ENCODE measurements at regions not wholly inside any gene's neighbourhood (a gene's known extent, or its start where the extent isn't known, plus 50 kb on each side); places are given as distances from the start of the nearest gene placed in this dataset.

GRCh38 chr12:94760786-94761185, 110.4 kb upstream of the TMCC3 start:
- H3K4me3 ChIP-seq (ENCODE audit: low read depth, low read length), result no peak overlapping the region

- H3K4me3 ChIP-seq (ENCODE audit: low read depth, low read length), result no peak overlapping the region
These were observed 106.4 kb upstream of the TMCC3 start for GRCh38 chr12:94756789-94757188.

- H3K4me3 ChIP-seq (ENCODE audit: low read depth, low read length), result no peak overlapping the region
These were observed 105.2 kb upstream of the TMCC3 start for GRCh38 chr12:94755598-94755997.

- H3K4me3 ChIP-seq (ENCODE audit: low read depth, low read length), result no peak overlapping the region
These were observed 104.3 kb upstream of the TMCC3 start for GRCh38 chr12:94754653-94755052.

- H3K4me3 ChIP-seq (ENCODE audit: low read depth, low read length), result no peak overlapping the region
These were observed 102.8 kb upstream of the TMCC3 start for GRCh38 chr12:94753036-94753679.

- H3K4me3 ChIP-seq (ENCODE audit: low read depth, low read length), result no peak overlapping the region
These were observed 100.5 kb upstream of the TMCC3 start for GRCh38 chr12:94750864-94751263.

- no peak overlapping the region for H3K4me3 ChIP-seq (ENCODE audit: low read depth, low read length)
These were observed 99.5 kb upstream of the TMCC3 start for GRCh38 chr12:94749890-94750289.

- no peak overlapping the region for H3K4me3 ChIP-seq (ENCODE audit: low read depth, low read length)
These were observed 99.1 kb upstream of the TMCC3 start for GRCh38 chr12:94749455-94749854.

- H3K4me3 ChIP-seq (ENCODE audit: low read depth, low read length), result no peak overlapping the region
These were observed 98.5 kb upstream of the TMCC3 start for GRCh38 chr12:94748726-94749421.

GRCh38 chr12:94745562-94745961, 95.2 kb upstream of the TMCC3 start:
- H3K4me3 ChIP-seq (ENCODE audit: low read depth, low read length), result no peak overlapping the region

GRCh38 chr12:94743174-94743573, 92.8 kb upstream of the TMCC3 start:
- no peak overlapping the region for H3K4me3 ChIP-seq (ENCODE audit: low read depth, low read length)

- no peak overlapping the region for H3K4me3 ChIP-seq (ENCODE audit: low read depth, low read length)
These were observed 90.4 kb upstream of the TMCC3 start for GRCh38 chr12:94740601-94741362.

GRCh38 chr12:94736820-94737219, 86.5 kb upstream of the TMCC3 start:
- H3K4me3 ChIP-seq (ENCODE audit: low read depth, low read length), result no peak overlapping the region

- no peak overlapping the region for H3K4me3 ChIP-seq (ENCODE audit: low read depth, low read length)
These were observed 85.6 kb upstream of the TMCC3 start for GRCh38 chr12:94736004-94736403.

GRCh38 chr12:94733727-94734126, 83.4 kb upstream of the TMCC3 start:
- H3K4me3 ChIP-seq (ENCODE audit: low read depth, low read length), result no peak overlapping the region

- no peak overlapping the region for H3K4me3 ChIP-seq (ENCODE audit: low read depth, low read length)
These were observed 82.1 kb upstream of the TMCC3 start for GRCh38 chr12:94732367-94732990.

GRCh38 chr12:94731733-94732360, 81.5 kb upstream of the TMCC3 start:
- no peak overlapping the region for H3K4me3 ChIP-seq (ENCODE audit: low read depth, low read length)

- H3K4me3 ChIP-seq (ENCODE audit: low read depth, low read length), result no peak overlapping the region
These were observed 80.5 kb upstream of the TMCC3 start for GRCh38 chr12:94730847-94731246.

- no peak overlapping the region for H3K4me3 ChIP-seq (ENCODE audit: low read depth, low read length)
These were observed 76.0 kb upstream of the TMCC3 start for GRCh38 chr12:94726236-94726835.

- no peak overlapping the region for H3K4me3 ChIP-seq (ENCODE audit: low read depth, low read length)
These were observed 75.2 kb upstream of the TMCC3 start for GRCh38 chr12:94725375-94726168.
